HepG2 (cell line): ENCODE measurements at regions not wholly inside any gene's neighbourhood (a gene's known extent, or its start where the extent isn't known, plus 50 kb on each side); places are given as distances from the start of the nearest gene placed in this dataset.

ENCODE experiments used
- ATAC-seq: fragments of 200-7000 bp; cut with Tn5 transposase; 3 replicates; pipeline ENCODE4 v1.9.1; 2020; ENCODE audit warnings: mild to moderate bottlenecking, moderate library complexity
- BruUV-seq: library from RNA; stranded (reverse); fragments of 400-500 nt; replicated peaks from 2 replicates; lab custom pipeline; 2021; lab: Mats Ljungman, UMichigan
- CTCF ChIA-PET: fragments of 300-600 bp; formaldehyde crosslinking; extraction: SDS; loops from one replicate; lab custom pipeline; 2021; ENCODE audit warnings: low total read pairs, inconsistent platforms, low intra/inter-chr PET ratio; lab: Yijun Ruan, JAX
- POLR2A ChIA-PET: fragments of 350-600 bp; sonication (Branson Sonifier 250); formaldehyde crosslinking; loops from one replicate; lab custom pipeline; 2020; ENCODE audit warnings: antibody characterized with exemption, inconsistent platforms; lab: Yijun Ruan, JAX
- DNase-seq: peaks from one replicate; pipeline ENCODE4 v3.0.0-alpha.2; 2015; ENCODE audit warnings: low spot score
- FAIRE-seq: peaks from 3 replicates; lab custom pipeline; 2011; peaks lifted over from hg19 to GRCh38; lab: Jason Lieb, UNC
- H2AFZ ChIP-seq: one replicate; pipeline ENCODE4 v1.6.1; 2011; ENCODE audit warnings: low read length, inconsistent platforms
- H3K27ac ChIP-seq: fragments of 300-600 bp; 3 replicates; pipeline ENCODE4 v1.8.0; 2011; ENCODE audit warnings: mixed run types, mild to moderate bottlenecking, mixed read lengths, low read length, inconsistent platforms; ENCODE audit not compliant: insufficient read depth; ENCODE audit errors: extremely low read length
- H3K27me3 ChIP-seq, 2 experiments: fragments of 200-600 bp in 1 of 2; 2 replicates in 1 of 2; 3 replicates in 1 of 2; pipeline versions ENCODE4 v1.6.0 to v1.8.0; 2011; ENCODE audit warnings: low read length in 2 of 2, mild to moderate bottlenecking in 2 of 2, moderate library complexity in 2 of 2, inconsistent platforms in 1 of 2; ENCODE audit not compliant: insufficient read depth in 2 of 2, control insufficient read depth in 1 of 2
- H3K36me3 ChIP-seq, 2 experiments: fragments of 200-600 bp in 1 of 2; replicated peaks in 1 of 2; 2 replicates in 1 of 2; 3 replicates in 1 of 2; pipeline versions ENCODE4 v1.5.1 to v1.8.0; 2011; ENCODE audit warnings: low read length in 2 of 2, inconsistent platforms in 1 of 2; ENCODE audit not compliant: insufficient read depth in 2 of 2, control insufficient read depth in 1 of 2
- H3K4me1 ChIP-seq: 2 replicates; pipeline ENCODE4 v1.5.1; 2012; ENCODE audit warnings: low read length, inconsistent platforms; ENCODE audit not compliant: insufficient read depth
- H3K4me2 ChIP-seq: 2 replicates; pipeline ENCODE4 v1.6.0; 2011; ENCODE audit warnings: low read depth, low read length, inconsistent platforms
- H3K4me3 ChIP-seq, 3 experiments: fragments of 200-600 bp in 1 of 3; sonication (generic), shearing (Covaris generic) in 1 of 3; replicated peaks in 1 of 3; 2 replicates each; pipeline ENCODE4 v1.5.1; 2011 to 2016; ENCODE audit warnings: low read length in 3 of 3, inconsistent platforms in 2 of 3, low read depth in 2 of 3, mild to moderate bottlenecking in 2 of 3, control low read depth in 1 of 3, mixed read lengths in 1 of 3; ENCODE audit not compliant: insufficient read depth in 1 of 3
- H3K79me2 ChIP-seq: one replicate; pipeline ENCODE4 v1.6.1; 2011; ENCODE audit warnings: low read length, inconsistent platforms; ENCODE audit not compliant: insufficient read depth
- H3K9ac ChIP-seq: 2 replicates; pipeline ENCODE4 v1.6.0; 2011; ENCODE audit warnings: mild to moderate bottlenecking, low read depth, low read length, inconsistent platforms; ENCODE audit not compliant: insufficient read depth
- H3K9me3 ChIP-seq: 2 replicates; pipeline ENCODE4 v1.5.1; 2012; ENCODE audit warnings: mild to moderate bottlenecking, low read length
- H4K20me1 ChIP-seq: 2 replicates; pipeline ENCODE4 v1.6.0; 2011; ENCODE audit warnings: inconsistent platforms, mild to moderate bottlenecking, low read length, moderate library complexity; ENCODE audit not compliant: insufficient read depth
- ATM ChIP-seq: fragments of 450-650 bp; IDR thresholded peaks from 2 replicates; pipeline ENCODE4 v1.7.1; 2017; ENCODE audit warnings: mild to moderate bottlenecking, borderline replicate concordance
- BCL3 ChIP-seq: sonication (generic); formaldehyde crosslinking; IDR thresholded peaks from 2 replicates; pipeline ENCODE4 v1.5.1; 2020; ENCODE audit warnings: mild to moderate bottlenecking, missing genetic modification reagents, moderate library complexity
- GATAD2A ChIP-seq: IDR thresholded peaks from 2 replicates; pipeline ENCODE4 v1.6.1; 2016
- KMT2A ChIP-seq: sonication (generic); formaldehyde crosslinking; IDR thresholded peaks from 2 replicates; pipeline ENCODE4 v1.4.0; 2020; ENCODE audit warnings: missing genetic modification reagents
- NFIC ChIP-seq: IDR thresholded peaks from 2 replicates; pipeline ENCODE4 v1.6.1; 2012; ENCODE audit warnings: mild to moderate bottlenecking, low read length, inconsistent platforms
- SNAPC5 ChIP-seq: sonication (generic); formaldehyde crosslinking; IDR thresholded peaks from 2 replicates; pipeline ENCODE4 v1.8.1; 2023; ENCODE audit warnings: mild to moderate bottlenecking, missing genetic modification reagents, borderline replicate concordance
- ZKSCAN1 ChIP-seq: fragments of 150-350 bp; IDR thresholded peaks from 2 replicates; pipeline ENCODE4 v1.6.1; 2014; ENCODE audit warnings: low read length
- ZNF557 ChIP-seq: sonication (generic); formaldehyde crosslinking; IDR thresholded peaks from 2 replicates; pipeline ENCODE4 v1.4.0; 2020; ENCODE audit warnings: missing genetic modification reagents
- WGBS: methylation state at CpG from one replicate; pipeline ENCODE4 v1.1.6; 2017; ENCODE audit warnings: low lambda C conversion rate; 5-methylcytosine and 5-hydroxymethylcytosine counted together
- in situ Hi-C: cut with HindIII; loops from 2 replicates; pipeline ENCODE4 v1.10.0; 2017; ENCODE audit warnings: low pct_unique_long_range_greater_than_20kb; ENCODE audit not compliant: extremely low pct_ligation_motif_present
- intact Hi-C: fragments of 100-400 bp; cut with micrococcal nuclease; formaldehyde crosslinking; loops from one replicate; pipeline ENCODE4 v1.10.0; 2022; ENCODE audit not compliant: unreplicated experiment

- no peaks in the 10 kb centered on the region for H3K4me1 ChIP-seq
- peaks cover 0 to 2% of the 10 kb centered on the region in 2 experiments; a peak in 2 of 5 replicates for H3K27me3 ChIP-seq
- TF ChIP-seq ZKSCAN1, result no peak
- no peak for TF ChIP-seq KMT2A (CRISPR knock-in tag)
- TF ChIP-seq BCL3 (CRISPR knock-in tag), result no peak
- no peak for TF ChIP-seq NFIC
- no peak for TF ChIP-seq GATAD2A (CRISPR knock-in tag)
- no peak for TF ChIP-seq ZNF557 (CRISPR knock-in tag)
- TF ChIP-seq SNAPC5 (CRISPR knock-in tag), result no peak
- TF ChIP-seq ATM, result no peak
- CTCF ChIA-PET, result no interaction called here
- H3K27ac ChIP-seq, result no peak overlapping the region
- WGBS, result 18% methylated on average over 3 of the region's 3 CpGs
- no TSS peak for BruUV-seq
- H4K20me1 ChIP-seq, result no peaks in the 10 kb centered on the region
- no peak for FAIRE-seq
- no peak overlapping the region for H3K4me2 ChIP-seq
- no peaks in the 10 kb centered on the region for H3K9me3 ChIP-seq
- DNase-seq, result no peak
- POLR2A ChIA-PET, result no interaction called here
- no peak overlapping the region for H3K9ac ChIP-seq
- no peaks in the 10 kb centered on the region for H3K36me3 ChIP-seq
- no peak overlapping the region for H3K4me3 ChIP-seq
- intact Hi-C loops (no loop called here), in situ Hi-C loops (no loop called here)
- no peak for ATAC-seq
- no peak overlapping the region for H2AFZ ChIP-seq
- no peaks in the 10 kb centered on the region for H3K79me2 ChIP-seq
Observed at GRCh38 chr3:107911337-107912000, 179.4 kb downstream of the CD47 start.
